ENCODE measurements at regions not wholly inside any gene's neighbourhood (a gene's known extent, or its start where the extent isn't known, plus 50 kb on each side); places are given as distances from the start of the nearest gene placed in this dataset.

DNA sequence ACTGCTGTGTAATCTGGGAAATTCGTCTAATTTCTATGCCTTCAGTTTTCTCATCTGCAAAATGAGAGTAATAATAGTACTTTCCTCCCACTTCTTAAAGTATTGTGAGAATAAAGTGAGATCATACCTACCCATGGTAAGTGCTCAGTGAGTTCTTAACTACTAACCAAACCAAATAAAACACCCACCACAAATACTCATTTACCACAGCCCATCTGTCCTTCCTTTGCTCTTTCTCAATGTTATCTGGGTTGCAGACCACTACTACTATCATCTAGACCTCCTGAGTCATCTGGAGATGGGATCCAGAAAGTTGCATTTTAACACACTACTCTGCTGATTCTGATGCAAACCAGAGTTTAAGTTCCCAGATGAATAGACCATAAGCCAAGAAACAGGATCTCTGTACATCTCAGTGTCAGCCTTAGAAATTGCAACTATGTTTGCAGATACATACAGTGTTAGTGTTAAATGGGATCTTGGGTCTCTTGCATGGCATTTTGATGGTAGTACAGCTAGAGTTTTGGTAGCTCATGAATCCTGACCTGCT lies 105.4 kb upstream of the ATP10B start:
- CTCF ChIA-PET (ENCODE audit: partially characterized antibody) = no interaction called here
- POLR2A ChIA-PET (ENCODE audit: partially characterized antibody) = no interaction called here
- Histone ChIP-seq H3K4me1 (ENCODE audit: insufficient read depth, low read length) (no peaks in the 10 kb centered on the region), H3K4me3 (ENCODE audit: low read length in 2 of 2) (no peak overlapping the region), H3K36me3 (ENCODE audit: insufficient read depth, low read length) (no peaks in the 10 kb centered on the region), H3K27ac (ENCODE audit: low read depth, low read length) (no peak overlapping the region), H3K27me3 (ENCODE audit: insufficient read depth, low read length) (no peaks in the 10 kb centered on the region), H3K9me3 (ENCODE audit: control insufficient read depth in 1 of 2, low read length in 2 of 2) (no peaks in the 10 kb centered on the region)
- Mint-ChIP-seq H3K4me1 (no peaks in the 10 kb centered on the region), H3K36me3 (no peaks in the 10 kb centered on the region), H3K9me3 (peaks cover 0 to 1% (median 0%) of the 10 kb centered on the region in 8 donors), H3K27me3 (peaks cover 2 to 4% of the 10 kb centered on the region in 2 donors), H3K27ac (no peak overlapping the region), H3K4me3 (no peak overlapping the region)
- no peak for DNase-seq
- intact Hi-C loops (cut with micrococcal nuclease) = no loop called here

GRCh38 chr5:160956051-160956450 lies 104.0 kb upstream of the ATP10B start:
- Histone ChIP-seq H3K4me1 (ENCODE audit: insufficient read depth, low read length) (no peaks in the 10 kb centered on the region), H3K27ac (ENCODE audit: low read depth, low read length) (no peak overlapping the region), H3K27me3 (ENCODE audit: insufficient read depth, low read length) (no peaks in the 10 kb centered on the region), H3K36me3 (ENCODE audit: insufficient read depth, low read length) (no peaks in the 10 kb centered on the region), H3K4me3 (ENCODE audit: low read length in 2 of 2) (no peak overlapping the region), H3K9me3 (ENCODE audit: control insufficient read depth in 1 of 2, low read length in 2 of 2) (no peaks in the 10 kb centered on the region)
- Mint-ChIP-seq H3K4me1 (no peaks in the 10 kb centered on the region), H3K9me3 (peaks cover 0 to 1% (median 0%) of the 10 kb centered on the region in 8 donors), H3K27ac (no peak overlapping the region), H3K4me3 (no peak overlapping the region), H3K27me3 (peaks cover 3 to 4% of the 10 kb centered on the region in 2 donors), H3K36me3 (no peaks in the 10 kb centered on the region)
- POLR2A ChIA-PET (ENCODE audit: partially characterized antibody) = no interaction called here
- CTCF ChIA-PET (ENCODE audit: partially characterized antibody) = no interaction called here
- DNase-seq = no peak
- intact Hi-C loops (cut with micrococcal nuclease) = no loop called here

GRCh38 chr5:160950311-160950710 lies 98.3 kb upstream of the ATP10B start:
- Mint-ChIP-seq H3K27ac (no peak overlapping the region), H3K9me3 (peaks cover 0 to 7% (median 2%) of the 10 kb centered on the region in 8 donors), H3K27me3 (peaks cover 1 to 4% of the 10 kb centered on the region in 2 donors), H3K36me3 (no peaks in the 10 kb centered on the region), H3K4me3 (no peak overlapping the region), H3K4me1 (no peaks in the 10 kb centered on the region)
- no peak overlapping the region for H3K4me3 ChIP-seq (ENCODE audit: low read length in 2 of 2)
- no peak overlapping the region for H3K27ac ChIP-seq (ENCODE audit: low read depth, low read length)
- ChIA-PET CTCF (ENCODE audit: partially characterized antibody) (no interaction called here), POLR2A (ENCODE audit: partially characterized antibody) (no interaction called here)
- intact Hi-C loops (cut with micrococcal nuclease) = no loop called here
- H3K36me3 ChIP-seq (ENCODE audit: insufficient read depth, low read length) = no peaks in the 10 kb centered on the region
- H3K27me3 ChIP-seq (ENCODE audit: insufficient read depth, low read length) = no peaks in the 10 kb centered on the region
- DNase-seq = no peak
- no peaks in the 10 kb centered on the region for H3K9me3 ChIP-seq (ENCODE audit: control insufficient read depth in 1 of 2, low read length in 2 of 2)
- H3K4me1 ChIP-seq (ENCODE audit: insufficient read depth, low read length) = no peaks in the 10 kb centered on the region

GRCh38 chr5:160940725-160941124 lies 88.7 kb upstream of the ATP10B start:
- Histone ChIP-seq H3K4me3 (ENCODE audit: low read length in 2 of 2) (no peak overlapping the region), H3K9me3 (ENCODE audit: control insufficient read depth in 1 of 2, low read length in 2 of 2) (no peaks in the 10 kb centered on the region), H3K27ac (ENCODE audit: low read depth, low read length) (no peak overlapping the region), H3K27me3 (ENCODE audit: insufficient read depth, low read length) (no peaks in the 10 kb centered on the region), H3K36me3 (ENCODE audit: insufficient read depth, low read length) (no peaks in the 10 kb centered on the region), H3K4me1 (ENCODE audit: insufficient read depth, low read length) (no peaks in the 10 kb centered on the region)
- ChIA-PET CTCF (ENCODE audit: partially characterized antibody) (no interaction called here), POLR2A (ENCODE audit: partially characterized antibody) (no interaction called here)
- intact Hi-C loops (cut with micrococcal nuclease) = no loop called here
- H3K36me3 Mint-ChIP-seq = no peaks in the 10 kb centered on the region
- no peaks in the 10 kb centered on the region for H3K4me1 Mint-ChIP-seq
- no peak overlapping the region for H3K27ac Mint-ChIP-seq
- no peak for DNase-seq
- H3K27me3 Mint-ChIP-seq = no peaks in the 10 kb centered on the region
- peaks cover 0 to 10% (median 0%) of the 10 kb centered on the region in 8 donors for H3K9me3 Mint-ChIP-seq
- no peak overlapping the region for H3K4me3 Mint-ChIP-seq

DNA sequence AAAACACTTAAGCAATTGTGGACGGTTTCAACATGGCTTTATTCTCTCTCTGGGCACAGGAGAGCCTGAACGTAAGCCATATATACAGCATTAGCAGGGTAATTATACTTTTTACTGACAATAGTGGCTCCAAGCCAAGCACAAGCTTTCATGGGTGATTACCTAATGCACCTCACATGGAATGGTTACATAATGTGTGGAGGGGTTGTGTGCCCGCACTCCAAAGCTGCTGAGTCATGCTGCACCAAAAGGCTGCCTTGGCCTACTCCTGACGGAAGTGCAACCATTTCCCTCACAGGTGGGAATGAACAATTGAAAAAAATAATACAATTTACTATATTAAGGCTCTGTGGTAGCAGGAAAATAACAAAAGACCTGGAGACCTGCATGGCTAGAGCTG lies 86.5 kb upstream of the ATP10B start:
- no peak for DNase-seq
- Histone ChIP-seq H3K4me1 (ENCODE audit: insufficient read depth, low read length) (no peaks in the 10 kb centered on the region), H3K9me3 (ENCODE audit: control insufficient read depth in 1 of 2, low read length in 2 of 2) (no peaks in the 10 kb centered on the region), H3K27me3 (ENCODE audit: insufficient read depth, low read length) (no peaks in the 10 kb centered on the region), H3K4me3 (ENCODE audit: low read length in 2 of 2) (no peak overlapping the region), H3K27ac (ENCODE audit: low read depth, low read length) (no peak overlapping the region), H3K36me3 (ENCODE audit: insufficient read depth, low read length) (no peaks in the 10 kb centered on the region)
- ChIA-PET CTCF (ENCODE audit: partially characterized antibody) (no interaction called here), POLR2A (ENCODE audit: partially characterized antibody) (no interaction called here)
- intact Hi-C loops (cut with micrococcal nuclease) = no loop called here
- H3K4me1 Mint-ChIP-seq = no peaks in the 10 kb centered on the region
- no peaks in the 10 kb centered on the region for H3K36me3 Mint-ChIP-seq
- peaks cover 0 to 6% (median 1%) of the 10 kb centered on the region in 8 donors for H3K9me3 Mint-ChIP-seq
- H3K27me3 Mint-ChIP-seq = no peaks in the 10 kb centered on the region
- no peak overlapping the region for H3K4me3 Mint-ChIP-seq
- H3K27ac Mint-ChIP-seq = no peak overlapping the region

GRCh38 chr5:160937570-160937969 lies 85.6 kb upstream of the ATP10B start:
- Mint-ChIP-seq H3K27ac (no peak overlapping the region), H3K27me3 (no peaks in the 10 kb centered on the region), H3K4me1 (no peaks in the 10 kb centered on the region), H3K9me3 (peaks cover 0 to 6% (median 0%) of the 10 kb centered on the region in 8 donors), H3K36me3 (no peaks in the 10 kb centered on the region), H3K4me3 (no peak overlapping the region)
- no peak overlapping the region for H3K27ac ChIP-seq (ENCODE audit: low read depth, low read length)
- intact Hi-C loops (cut with micrococcal nuclease) = no loop called here
- no peaks in the 10 kb centered on the region for H3K9me3 ChIP-seq (ENCODE audit: control insufficient read depth in 1 of 2, low read length in 2 of 2)
- no peaks in the 10 kb centered on the region for H3K27me3 ChIP-seq (ENCODE audit: insufficient read depth, low read length)
- H3K4me1 ChIP-seq (ENCODE audit: insufficient read depth, low read length) = no peaks in the 10 kb centered on the region
- H3K36me3 ChIP-seq (ENCODE audit: insufficient read depth, low read length) = no peaks in the 10 kb centered on the region
- no peak for DNase-seq
- CTCF ChIA-PET (ENCODE audit: partially characterized antibody) = no interaction called here
- POLR2A ChIA-PET (ENCODE audit: partially characterized antibody) = no interaction called here
- no peak overlapping the region for H3K4me3 ChIP-seq (ENCODE audit: low read length in 2 of 2)

- H3K9me3 ChIP-seq (ENCODE audit: control insufficient read depth in 1 of 2, low read length in 2 of 2) = no peaks in the 10 kb centered on the region
- H3K27ac Mint-ChIP-seq = no peak overlapping the region
Observed at GRCh38 chr5:160935776-160936175, 83.8 kb upstream of the ATP10B start.

DNA sequence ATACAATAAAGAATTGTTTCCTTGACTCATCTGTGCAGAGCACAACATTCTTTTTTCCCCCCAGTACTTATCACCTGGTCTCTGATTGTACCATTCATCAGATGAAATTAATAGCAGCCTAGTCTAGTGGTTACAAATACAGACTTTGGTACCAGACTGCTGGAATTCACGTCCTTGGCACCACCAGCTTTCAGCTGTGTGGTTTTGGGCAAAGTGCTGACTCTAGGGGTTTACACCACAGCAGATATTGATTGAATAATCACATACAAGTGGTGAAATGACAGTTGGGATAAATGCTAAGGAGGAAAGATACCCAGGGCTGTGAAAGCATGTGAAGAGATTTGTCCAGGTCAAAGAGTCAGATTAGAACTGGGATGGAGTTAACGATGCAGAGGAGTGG lies 79.3 kb upstream of the ATP10B start:
- H3K4me1 ChIP-seq (ENCODE audit: insufficient read depth, low read length) = no peaks in the 10 kb centered on the region
- Mint-ChIP-seq H3K36me3 (no peaks in the 10 kb centered on the region), H3K27ac (no peak overlapping the region), H3K9me3 (peaks cover 0 to 2% (median 0%) of the 10 kb centered on the region in 8 donors), H3K4me1 (no peaks in the 10 kb centered on the region), H3K4me3 (no peak overlapping the region), H3K27me3 (no peaks in the 10 kb centered on the region)
- no peak overlapping the region for H3K27ac ChIP-seq (ENCODE audit: low read depth, low read length)
- H3K27me3 ChIP-seq (ENCODE audit: insufficient read depth, low read length) = no peaks in the 10 kb centered on the region
- H3K4me3 ChIP-seq (ENCODE audit: low read length in 2 of 2) = no peak overlapping the region
- CTCF ChIA-PET (ENCODE audit: partially characterized antibody) = no interaction called here
- no peak for DNase-seq
- no peaks in the 10 kb centered on the region for H3K36me3 ChIP-seq (ENCODE audit: insufficient read depth, low read length)
- intact Hi-C loops (cut with micrococcal nuclease) = no loop called here
- POLR2A ChIA-PET (ENCODE audit: partially characterized antibody) = no interaction called here
- no peaks in the 10 kb centered on the region for H3K9me3 ChIP-seq (ENCODE audit: control insufficient read depth in 1 of 2, low read length in 2 of 2)

More at GRCh38 chr5:160935776-160936175, 83.8 kb upstream of the ATP10B start:
- Mint-ChIP-seq H3K4me3 (no peak overlapping the region), H3K27me3 (no peaks in the 10 kb centered on the region), H3K36me3 (no peaks in the 10 kb centered on the region), H3K4me1 (no peaks in the 10 kb centered on the region), H3K9me3 (peaks cover 0 to 5% (median 0%) of the 10 kb centered on the region in 8 donors)
- Histone ChIP-seq H3K36me3 (ENCODE audit: insufficient read depth, low read length) (no peaks in the 10 kb centered on the region), H3K4me3 (ENCODE audit: low read length in 2 of 2) (no peak overlapping the region), H3K27me3 (ENCODE audit: insufficient read depth, low read length) (no peaks in the 10 kb centered on the region), H3K4me1 (ENCODE audit: insufficient read depth, low read length) (no peaks in the 10 kb centered on the region), H3K27ac (ENCODE audit: low read depth, low read length) (no peak overlapping the region)
- no peak for DNase-seq
- ChIA-PET POLR2A (ENCODE audit: partially characterized antibody) (no interaction called here), CTCF (ENCODE audit: partially characterized antibody) (no interaction called here)
- intact Hi-C loops (cut with micrococcal nuclease) = no loop called here

Measured in CD4-positive, alpha-beta memory T cell (primary cell).